COR-L47 (cell line): ENCODE measurements at regions not wholly inside any gene's neighbourhood (a gene's known extent, or its start where the extent isn't known, plus 50 kb on each side); places are given as distances from the start of the nearest gene placed in this dataset.

Source experiments
- DNase-seq: peaks from one replicate; lab custom pipeline; 2025; lab: John Stamatoyannopoulos, UW

DNA sequence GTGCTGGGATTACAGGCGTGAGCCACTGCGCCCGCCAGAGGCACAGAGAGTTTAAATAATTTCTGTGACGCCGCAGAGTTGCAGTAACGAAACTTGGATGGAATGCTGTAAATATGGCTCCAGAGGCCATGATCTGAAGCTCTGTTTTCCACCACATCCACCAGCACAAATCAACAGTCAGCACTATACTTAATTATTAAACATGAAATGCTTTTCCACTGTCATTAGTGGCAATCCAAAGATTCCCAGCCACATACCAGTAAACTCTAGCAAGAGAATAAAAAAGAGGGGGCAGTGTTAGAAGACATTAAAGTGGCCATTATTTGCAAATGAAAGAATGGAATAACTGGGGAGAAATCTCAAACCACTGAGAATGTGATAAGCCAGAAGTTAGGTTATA, 242.5 kb downstream of the DIRAS2 start:
- DNase-seq = no peak

DNA sequence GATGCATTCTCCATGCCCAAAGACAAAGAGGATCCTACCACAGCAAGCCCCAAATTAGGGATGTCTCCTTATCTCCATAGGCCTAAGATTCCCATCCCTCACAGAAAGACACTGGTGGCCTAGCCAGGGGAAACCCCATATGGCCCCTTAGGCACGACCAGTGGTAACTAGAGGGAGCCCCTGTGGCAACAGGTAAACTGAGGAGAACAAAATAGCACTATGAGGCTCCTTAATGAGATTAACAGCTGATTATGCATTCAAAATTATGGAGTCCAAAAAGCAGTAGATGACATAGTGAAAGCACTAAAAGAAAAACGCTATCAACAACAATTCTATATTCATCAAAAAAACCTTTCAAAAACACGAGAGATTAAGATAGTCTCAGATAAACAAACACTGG, 234.0 kb downstream of the DIRAS2 start:
- DNase-seq = no peak

GRCh38 chr9:90419221-90419851, 223.3 kb downstream of the DIRAS2 start:
- no peak for DNase-seq

DNA sequence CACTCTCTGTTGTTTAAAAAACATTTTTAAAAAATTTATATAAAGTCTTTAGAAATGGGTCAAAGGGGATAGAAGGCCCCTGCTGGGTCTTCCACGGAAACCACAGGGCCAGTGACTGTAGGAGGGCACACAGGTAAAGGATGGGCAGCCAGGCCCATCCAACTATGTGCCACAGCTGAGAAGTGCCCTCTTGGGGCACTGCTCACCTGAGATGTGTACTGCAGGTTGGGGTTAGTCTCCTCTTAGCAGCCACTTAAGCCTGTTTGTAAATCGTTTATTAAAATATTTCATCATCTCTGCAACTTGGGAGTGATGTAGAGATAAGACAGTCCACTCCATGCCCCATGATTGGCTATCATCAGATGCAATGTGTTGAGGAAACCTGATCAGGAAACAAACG, 222.4 kb downstream of the DIRAS2 start:
- DNase-seq = no peak

DNA sequence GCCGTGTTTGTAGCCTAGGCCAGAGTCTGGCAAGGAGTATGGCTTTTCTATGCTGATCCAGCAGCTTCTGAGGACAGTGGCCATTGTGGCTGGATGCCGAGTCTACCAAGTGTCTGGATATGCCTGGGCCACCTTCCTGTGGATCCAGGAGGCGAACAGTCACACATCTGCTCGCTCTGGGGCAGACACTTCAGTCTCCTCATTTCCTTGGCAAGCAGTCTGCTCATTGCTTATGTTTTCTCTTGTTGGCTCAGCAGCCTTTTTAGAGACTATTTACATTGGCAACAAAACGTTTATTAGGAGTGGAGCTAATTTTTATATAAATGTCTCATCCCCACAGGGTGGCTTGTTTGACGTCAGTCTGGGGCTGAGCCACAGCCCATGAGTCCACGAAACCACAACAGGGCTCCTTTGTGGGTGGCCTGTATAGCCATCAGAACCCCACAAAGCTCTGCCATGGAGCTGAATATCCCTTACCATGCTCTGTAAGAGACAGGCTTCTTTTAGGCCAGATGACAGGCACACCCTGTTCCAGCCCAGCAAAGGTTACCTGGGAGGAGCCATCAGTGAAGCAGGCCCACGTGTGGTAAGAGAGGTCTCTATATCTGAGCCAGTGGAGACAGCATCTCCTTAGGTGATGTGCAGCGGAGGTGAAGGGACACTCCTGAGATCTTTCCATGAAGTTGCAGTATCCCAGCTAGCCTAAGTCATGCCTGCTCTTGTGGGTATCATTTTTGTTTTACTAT, 221.7 kb downstream of the DIRAS2 start:
- DNase-seq = peak; percentile 90

GRCh38 chr9:90421786-90422185, 220.8 kb downstream of the DIRAS2 start:
- DNase-seq = no peak

- DNase-seq = no peak
Measured at GRCh38 chr9:90423661-90424193, 218.9 kb downstream of the DIRAS2 start.

- DNase-seq = no peak
Measured at GRCh38 chr9:90428517-90428916, 214.1 kb downstream of the DIRAS2 start.

DNA sequence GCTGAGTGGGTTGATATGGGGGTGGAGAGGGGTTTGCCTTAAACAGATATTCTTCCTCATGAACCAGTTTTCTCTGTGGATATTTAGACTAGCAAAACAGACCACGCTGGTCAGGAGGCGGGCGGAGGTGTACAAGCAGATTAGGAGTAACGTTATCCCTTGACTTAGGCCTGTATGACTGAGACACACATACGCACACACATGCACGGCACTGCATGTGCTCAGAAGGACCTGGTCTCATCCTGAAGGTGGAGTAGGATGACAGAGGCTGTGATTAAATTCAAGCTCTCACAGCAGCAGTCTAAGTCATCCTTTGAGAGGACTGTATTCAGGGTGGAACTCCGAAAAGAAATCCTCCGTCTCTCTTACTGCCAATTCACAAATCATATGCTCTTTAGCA, 209.7 kb downstream of the DIRAS2 start:
- no peak for DNase-seq

DNA sequence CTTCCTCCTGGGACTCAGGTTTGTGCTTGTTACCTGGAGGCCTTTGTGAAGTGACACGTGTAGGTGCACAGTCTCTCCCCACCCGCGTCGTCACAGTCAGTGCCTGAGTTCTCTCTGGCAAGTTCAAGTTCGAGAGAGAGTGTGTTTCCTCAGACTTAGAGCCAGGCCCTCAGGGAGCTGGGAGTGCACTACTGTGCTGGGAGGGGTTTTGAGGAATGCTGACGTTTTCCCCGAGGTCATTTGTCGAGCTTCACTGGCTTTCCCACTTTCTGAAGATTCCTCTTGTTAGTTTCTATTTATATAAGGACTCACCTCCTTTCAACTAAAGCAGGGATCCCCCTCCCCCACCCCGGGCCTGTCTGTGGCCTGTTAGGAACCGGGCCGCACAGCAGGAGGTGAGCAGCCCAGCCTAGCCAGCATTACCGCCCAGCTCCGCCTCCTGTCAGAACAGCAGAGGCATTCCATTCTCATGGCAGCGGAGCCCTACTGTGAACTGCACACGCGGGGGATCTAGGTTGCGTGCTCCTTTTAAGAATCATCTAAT, 209.2 kb downstream of the DIRAS2 start:
- no peak for DNase-seq

GRCh38 chr9:90441814-90442213, 200.8 kb downstream of the DIRAS2 start:
- DNase-seq = peak; percentile 73

GRCh38 chr9:90442723-90443122, 199.9 kb downstream of the DIRAS2 start:
- DNase-seq = no peak

DNA sequence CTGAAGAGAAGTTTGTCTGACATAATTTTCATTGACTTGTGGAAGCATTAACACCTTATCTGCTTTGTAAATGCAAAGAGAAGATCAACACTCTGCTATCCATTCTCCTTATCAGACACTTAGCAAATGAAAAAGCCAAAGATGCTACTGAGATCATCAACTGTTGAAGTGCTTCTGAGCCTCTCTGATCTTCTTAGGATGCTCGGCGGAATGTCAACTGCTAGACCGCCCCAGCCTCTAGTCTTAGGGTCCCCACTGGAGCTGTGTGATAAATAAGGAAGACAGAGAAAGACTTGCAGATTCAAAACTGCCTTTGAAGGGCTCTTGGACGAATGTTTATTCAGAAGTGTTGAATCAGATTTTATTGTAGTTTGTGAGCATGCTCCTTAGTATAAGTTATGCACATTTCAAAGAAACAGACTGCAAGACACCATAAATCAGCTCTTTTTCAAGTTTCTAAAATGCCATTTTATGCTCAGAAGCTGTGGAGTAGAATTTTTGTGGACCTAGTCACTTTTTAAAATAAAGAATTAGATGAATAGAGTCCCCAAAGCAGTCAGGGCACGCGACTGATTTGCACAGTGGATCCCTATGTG, 197.9 kb downstream of the DIRAS2 start:
- DNase-seq = no peak

DNA sequence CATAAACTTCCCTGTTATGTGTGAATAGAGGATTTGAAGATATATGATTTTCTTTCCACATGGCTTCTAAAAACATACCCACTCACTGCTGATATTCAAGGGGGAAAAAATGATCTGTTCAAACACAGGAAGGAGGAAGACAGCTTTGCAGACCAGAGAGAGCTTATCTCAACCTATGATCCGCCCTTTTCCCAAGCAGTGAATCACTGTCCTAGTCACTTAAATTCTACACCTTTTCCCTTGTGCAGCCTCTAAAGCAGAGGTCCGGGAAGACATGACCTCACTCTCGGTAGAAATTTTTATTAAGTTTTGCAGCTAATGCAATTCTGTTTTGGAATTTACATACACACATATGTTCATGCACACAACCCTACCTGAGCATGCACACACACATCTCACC, 197.2 kb downstream of the DIRAS2 start:
- no peak for DNase-seq

DNA sequence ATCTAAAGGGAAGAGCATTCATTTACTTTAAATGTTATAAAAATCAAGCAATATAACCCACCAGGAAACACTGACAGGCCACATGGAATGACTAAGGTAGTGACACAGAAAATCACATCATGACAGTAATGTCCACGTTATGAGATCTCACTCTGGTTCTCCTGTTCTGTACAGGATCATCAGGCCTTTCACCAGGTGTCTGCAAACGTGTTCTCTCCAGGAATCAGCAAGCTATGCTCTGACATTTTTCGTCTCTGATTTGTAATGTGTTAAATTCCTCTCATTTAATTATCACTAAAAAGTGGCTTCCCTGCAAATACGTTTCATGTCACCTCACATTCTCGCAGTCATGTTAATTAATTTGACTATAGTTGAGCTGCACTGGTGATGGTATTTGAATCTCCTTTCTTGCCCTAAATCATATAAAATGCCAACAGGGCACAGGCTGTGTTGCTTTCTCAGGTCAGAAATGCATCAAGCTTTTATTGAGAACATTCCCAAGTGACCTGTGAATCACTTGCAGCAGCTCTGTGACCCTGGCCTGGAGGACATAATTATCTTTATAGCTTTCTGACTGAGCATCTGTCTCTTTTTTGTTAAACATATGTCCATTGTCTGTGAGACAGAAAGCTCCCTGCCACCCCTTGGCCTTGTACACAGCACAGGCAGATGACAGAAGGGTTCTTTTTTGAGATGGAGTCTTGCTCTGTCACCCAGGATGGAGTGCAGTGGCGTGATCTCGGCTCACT, 196.2 kb downstream of the DIRAS2 start:
- DNase-seq = no peak

- no peak for DNase-seq
Measured at GRCh38 chr9:90447773-90448172, 194.9 kb downstream of the DIRAS2 start.

- DNase-seq = no peak
Measured at GRCh38 chr9:90449213-90449925, 193.3 kb downstream of the DIRAS2 start.

DNA sequence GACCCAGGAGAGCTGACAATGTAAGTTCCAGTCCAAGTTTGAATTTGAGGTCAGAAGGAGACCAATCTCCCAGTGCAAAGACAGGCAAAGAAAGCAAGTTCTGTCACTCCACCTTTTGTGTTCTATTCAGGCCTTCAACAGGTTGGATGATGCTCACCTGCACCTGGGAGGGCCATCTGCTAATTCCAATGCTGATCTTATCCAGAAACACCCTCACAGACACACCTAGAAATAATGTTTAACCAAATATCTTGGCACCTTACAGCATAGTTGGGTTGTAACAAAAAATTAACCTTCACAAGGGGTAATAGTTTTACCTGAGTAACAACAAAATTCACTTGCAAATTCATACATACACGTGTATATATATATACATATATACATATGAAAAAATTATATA, 190.8 kb downstream of the DIRAS2 start:
- no peak for DNase-seq

GRCh38 chr9:90455316-90455715, 187.3 kb downstream of the DIRAS2 start:
- DNase-seq = no peak

- DNase-seq = no peak
Measured at GRCh38 chr9:90457386-90458190, 185.0 kb downstream of the DIRAS2 start.

DNA sequence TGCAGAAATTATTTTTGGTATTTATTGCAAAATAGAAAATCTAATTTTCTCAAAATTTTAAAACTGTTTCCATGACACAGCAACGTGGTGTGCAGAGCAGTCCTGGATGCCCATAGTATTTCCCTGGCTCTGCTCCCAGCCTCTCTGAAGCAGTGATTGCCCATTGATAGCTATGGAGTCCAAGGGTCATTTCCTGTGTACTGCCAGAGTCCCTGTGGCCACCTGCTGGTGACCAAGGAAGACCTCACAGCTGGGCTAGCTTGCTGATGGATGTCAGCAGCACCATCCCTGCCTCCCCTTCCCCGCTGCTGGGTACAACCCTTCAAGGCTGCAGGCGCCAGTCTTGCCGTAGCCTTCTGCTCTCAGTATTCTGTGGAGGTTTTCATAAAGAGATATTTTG, 184.1 kb downstream of the DIRAS2 start:
- no peak for DNase-seq
